SK-N-SH (cell line): ENCODE measurements at regions not wholly inside any gene's neighbourhood (a gene's known extent, or its start where the extent isn't known, plus 50 kb on each side); places are given as distances from the start of the nearest gene placed in this dataset.

ENCODE experiments used
- CTCF ChIA-PET: fragments of 300-600, 350-600 bp; formaldehyde crosslinking; extraction: SDS; loops from one replicate; lab custom pipeline; 2021; lab: Yijun Ruan, JAX
- POLR2A ChIA-PET: fragments of 350-600 bp; sonication (Branson Sonifier 250); formaldehyde crosslinking; extraction: SDS; loops from one replicate; lab custom pipeline; 2020; ENCODE audit warnings: antibody characterized with exemption, inconsistent platforms; lab: Yijun Ruan, JAX
- DNase-seq: peaks from one replicate; pipeline ENCODE4 v3.0.0; 2012
- H2AFZ ChIP-seq: fragments of 200-600 bp; sonication (generic); 2 replicates; pipeline ENCODE4 v1.8.1; 2016; ENCODE audit warnings: antibody characterized with exemption, mild to moderate bottlenecking, low read depth
- H3F3A ChIP-seq: fragments of 200-600 bp; sonication (generic); replicated peaks from 2 replicates; pipeline ENCODE3; 2016; ENCODE audit warnings: antibody characterized with exemption, mild to moderate bottlenecking; ENCODE audit not compliant: insufficient read depth
- H3K27ac ChIP-seq, 2 experiments: fragments of 200-500 bp in 1 of 2; fragments of 200-600 bp in 1 of 2; sonication (Bioruptor generic) in 1 of 2; sonication (generic), shearing (Covaris generic) in 1 of 2; 2 replicates each; pipeline versions ENCODE4 v1.5.1 to v1.6.1; 2014 to 2016; ENCODE audit warnings: low read depth in 2 of 2, inconsistent platforms in 1 of 2, low read length in 1 of 2, mild to moderate bottlenecking in 1 of 2, mixed read lengths in 1 of 2
- H3K27me3 ChIP-seq: fragments of 200-600 bp; sonication (generic), shearing (Covaris generic); 2 replicates; pipeline ENCODE4 v1.6.1; 2016; ENCODE audit warnings: mixed run types; ENCODE audit not compliant: insufficient read depth
- H3K36me3 ChIP-seq, 2 experiments: fragments of 200-500 bp in 1 of 2; fragments of 200-600 bp in 1 of 2; sonication (Bioruptor generic) in 1 of 2; sonication (generic) in 1 of 2; replicated peaks in 1 of 2; 2 replicates each; pipeline versions ENCODE3 to v1.5.1; 2014 to 2016; ENCODE audit warnings: low read length in 1 of 2, mild to moderate bottlenecking in 1 of 2; ENCODE audit not compliant: insufficient read depth in 2 of 2, control insufficient read depth in 1 of 2
- H3K4me1 ChIP-seq, 2 experiments: fragments of 200-500 bp in 1 of 2; fragments of 200-600 bp in 1 of 2; sonication (Bioruptor generic) in 1 of 2; sonication (generic), shearing (Covaris generic) in 1 of 2; 2 replicates each; pipeline versions ENCODE4 v1.5.1 to v1.6.1; 2014 to 2016; ENCODE audit warnings: low read depth in 1 of 2, low read length in 1 of 2, mixed run types in 1 of 2; ENCODE audit not compliant: insufficient read depth in 2 of 2, control insufficient read depth in 1 of 2
- H3K4me2 ChIP-seq: fragments of 200-600 bp; sonication (generic), shearing (Covaris generic); 2 replicates; pipeline ENCODE4 v1.6.1; 2017; ENCODE audit warnings: mixed run types
- H3K4me3 ChIP-seq, 2 experiments: fragments of 200-500 bp in 1 of 2; fragments of 200-600 bp in 1 of 2; sonication (Bioruptor generic) in 1 of 2; sonication (generic), shearing (Covaris generic) in 1 of 2; 2 replicates each; pipeline versions ENCODE4 v1.5.1 to v1.8.1; 2014 to 2016; ENCODE audit warnings: low read depth in 2 of 2, inconsistent platforms in 1 of 2, low read length in 1 of 2, mild to moderate bottlenecking in 1 of 2, mixed read lengths in 1 of 2, moderate library complexity in 1 of 2
- H3K79me2 ChIP-seq: fragments of 200-600 bp; sonication (generic); 2 replicates; pipeline ENCODE4 v1.8.1; 2017; ENCODE audit warnings: mild to moderate bottlenecking; ENCODE audit not compliant: insufficient read depth
- H3K9ac ChIP-seq: fragments of 200-600 bp; sonication (generic); 2 replicates; pipeline ENCODE4 v1.6.1; 2017; ENCODE audit warnings: mixed run types
- H3K9me2 ChIP-seq: fragments of 200-600 bp; sonication (generic); 2 replicates; pipeline ENCODE4 v1.6.1; 2017; ENCODE audit warnings: mixed run types
- H3K9me3 ChIP-seq: fragments of 200-600 bp; sonication (generic); 2 replicates; pipeline ENCODE4 v1.6.1; 2017; ENCODE audit warnings: mixed run types, mild to moderate bottlenecking, moderate library complexity
- H4K20me1 ChIP-seq: fragments of 200-600 bp; sonication (generic); 2 replicates; pipeline ENCODE4 v1.6.1; 2017; ENCODE audit warnings: mild to moderate bottlenecking, mixed run types; ENCODE audit not compliant: insufficient read depth
- CHD2 ChIP-seq: fragments of 150-350 bp; IDR thresholded peaks from 2 replicates; pipeline ENCODE4 v1.6.1; 2018; ENCODE audit warnings: low read length; ENCODE audit not compliant: partially characterized antibody
- ELF1 ChIP-seq: IDR thresholded peaks from 2 replicates; pipeline ENCODE4 v1.4.0; 2012
- EP300 ChIP-seq, 2 experiments: IDR thresholded peaks; 2 replicates each; pipeline versions ENCODE4 v1.4.0 to v1.6.1; 2012; ENCODE audit warnings: borderline replicate concordance in 1 of 2, low read depth in 1 of 2, low read length in 1 of 2
- EZH2phosphoT487 ChIP-seq: fragments of 200-600 bp; sonication (generic); IDR thresholded peaks from 2 replicates; pipeline ENCODE4 v1.6.1; 2017; ENCODE audit warnings: low read depth, mixed run types, mild to moderate bottlenecking, antibody characterized with exemption, moderate library complexity, borderline replicate concordance
- FOXM1 ChIP-seq: IDR thresholded peaks from 2 replicates; pipeline ENCODE4 v1.4.0; 2012; ENCODE audit warnings: low read depth, mild to moderate bottlenecking
- GABPA ChIP-seq: IDR thresholded peaks from 2 replicates; pipeline ENCODE4 v1.4.0; 2012; ENCODE audit warnings: low read depth, mild to moderate bottlenecking
- MAX ChIP-seq: IDR thresholded peaks from 2 replicates; pipeline ENCODE4 v1.4.0; 2012; ENCODE audit warnings: low read depth
- MEF2A ChIP-seq: IDR thresholded peaks from 2 replicates; pipeline ENCODE4 v1.4.0; 2012; ENCODE audit warnings: low read depth, borderline replicate concordance
- NFIC ChIP-seq: IDR thresholded peaks from 2 replicates; pipeline ENCODE4 v1.4.0; 2012; ENCODE audit warnings: borderline replicate concordance
- POLR2AphosphoS5 ChIP-seq: IDR thresholded peaks from 2 replicates; pipeline ENCODE4 v1.6.1; 2012; ENCODE audit warnings: low read depth, low read length
- RAD21 ChIP-seq: IDR thresholded peaks from 2 replicates; pipeline ENCODE4 v1.6.1; 2012; ENCODE audit warnings: mild to moderate bottlenecking, low read length
- RCOR1 ChIP-seq: fragments of 150-350 bp; IDR thresholded peaks from 2 replicates; pipeline ENCODE4 v1.6.1; 2017; ENCODE audit warnings: antibody characterized with exemption, low read length
- RFX5 ChIP-seq: IDR thresholded peaks from 2 replicates; pipeline ENCODE4 v1.6.1; 2012; ENCODE audit warnings: mild to moderate bottlenecking, improper control_type of control experiment, low read length
- SMC3 ChIP-seq: IDR thresholded peaks from 2 replicates; pipeline ENCODE4 v1.6.1; 2012; ENCODE audit warnings: low read depth, low read length, improper control_type of control experiment
- TEAD4 ChIP-seq: IDR thresholded peaks from 2 replicates; pipeline ENCODE4 v1.4.0; 2012; ENCODE audit warnings: mild to moderate bottlenecking, borderline replicate concordance; ENCODE audit not compliant: insufficient read depth
- YY1 ChIP-seq: IDR thresholded peaks from 2 replicates; pipeline ENCODE4 v1.4.0; 2012; ENCODE audit warnings: low read depth, mild to moderate bottlenecking
- WGBS: methylation state at CpG from one replicate; pipeline ENCODE4 v1.1.6; 2017; ENCODE audit warnings: low lambda C conversion rate; 5-methylcytosine and 5-hydroxymethylcytosine counted together
- TF ChIP-seq, protein P1 (sequence below): IDR thresholded peaks from 2 replicates; pipeline ENCODE4 v1.4.0; 2012; ENCODE audit warnings: low read depth, borderline replicate concordance
- TF ChIP-seq, protein P2 (sequence below): IDR thresholded peaks from 2 replicates; pipeline ENCODE4; 2012
- TF ChIP-seq, protein P3 (sequence below): IDR thresholded peaks from 2 replicates; pipeline ENCODE4 v1.4.0; 2012; ENCODE audit warnings: low read depth, borderline replicate concordance

GRCh38 chr12:25670076-25671055, 117.3 kb upstream of the LMNTD1 start:
- H2AFZ ChIP-seq, result no peak overlapping the region
- 59% methylated on average over 5 of the region's 5 CpGs for WGBS

GRCh38 chr12:25675808-25676207, 122.7 kb upstream of the LMNTD1 start:
- H3F3A ChIP-seq, result no peaks in the 10 kb centered on the region
- H3K9ac ChIP-seq, result no peak overlapping the region
- CTCF ChIA-PET, result interaction anchor here (1.3 kb wide), 1 partner anchor 440 kb away, joined by 3 read pairs; no protein-coding TSS in a partner anchor
- no peaks in the 10 kb centered on the region for H3K9me2 ChIP-seq
- peaks cover 0 to 3% of the 10 kb centered on the region in 2 experiments; a peak in 3 of 4 replicates for H3K4me1 ChIP-seq
- no peak overlapping the region for H2AFZ ChIP-seq
- TF ChIP-seq, protein P1, sequence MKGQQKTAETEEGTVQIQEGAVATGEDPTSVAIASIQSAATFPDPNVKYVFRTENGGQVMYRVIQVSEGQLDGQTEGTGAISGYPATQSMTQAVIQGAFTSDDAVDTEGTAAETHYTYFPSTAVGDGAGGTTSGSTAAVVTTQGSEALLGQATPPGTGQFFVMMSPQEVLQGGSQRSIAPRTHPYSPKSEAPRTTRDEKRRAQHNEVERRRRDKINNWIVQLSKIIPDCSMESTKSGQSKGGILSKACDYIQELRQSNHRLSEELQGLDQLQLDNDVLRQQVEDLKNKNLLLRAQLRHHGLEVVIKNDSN, result no peak
- TF ChIP-seq ELF1 (no peak), EP300 (IDR thresholded peaks at IDR 0.05; ENCODE audit: borderline replicate concordance in 1 of 2, low read depth in 1 of 2, low read length in 1 of 2) (no peak), RFX5 (no peak), EZH2phosphoT487 (no peak), RAD21 (no peak), CHD2 (no peak), NFIC (no peak), RCOR1 (no peak), TEAD4 (no peak), YY1 (no peak), SMC3 (no peak), MEF2A (no peak), GABPA (no peak), FOXM1 (no peak), MAX (no peak)
- no peak overlapping the region for H3K27ac ChIP-seq
- POLR2A ChIA-PET, result no interaction called here
- H3K4me2 ChIP-seq, result no peak overlapping the region
- H3K4me3 ChIP-seq, result no peak overlapping the region
- H3K79me2 ChIP-seq, result no peaks in the 10 kb centered on the region
- H3K27me3 ChIP-seq, result no peaks in the 10 kb centered on the region
- no peaks in the 10 kb centered on the region for H3K36me3 ChIP-seq
- H3K9me3 ChIP-seq, result no peaks in the 10 kb centered on the region
- no peaks in the 10 kb centered on the region for H4K20me1 ChIP-seq
- no peak for DNase-seq
- 79% methylated on average over 2 of the region's 2 CpGs for WGBS

More at GRCh38 chr12:25670076-25671055, 117.3 kb upstream of the LMNTD1 start:
- Histone ChIP-seq H3K9me2 (no peaks in the 10 kb centered on the region), H4K20me1 (no peaks in the 10 kb centered on the region), H3K79me2 (no peaks in the 10 kb centered on the region), H3K36me3 (no peaks in the 10 kb centered on the region), H3K4me1 (no peaks in the 10 kb centered on the region; a peak in 1 of 4 replicates), H3F3A (no peaks in the 10 kb centered on the region), H3K27ac (no peak overlapping the region), H3K9me3 (no peaks in the 10 kb centered on the region), H3K27me3 (no peaks in the 10 kb centered on the region)
- CTCF ChIA-PET, result no interaction called here
- TF ChIP-seq MAX (no peak), POLR2AphosphoS5 (no peak), RCOR1 (no peak), ELF1 (no peak)
- TF ChIP-seq, protein P2, sequence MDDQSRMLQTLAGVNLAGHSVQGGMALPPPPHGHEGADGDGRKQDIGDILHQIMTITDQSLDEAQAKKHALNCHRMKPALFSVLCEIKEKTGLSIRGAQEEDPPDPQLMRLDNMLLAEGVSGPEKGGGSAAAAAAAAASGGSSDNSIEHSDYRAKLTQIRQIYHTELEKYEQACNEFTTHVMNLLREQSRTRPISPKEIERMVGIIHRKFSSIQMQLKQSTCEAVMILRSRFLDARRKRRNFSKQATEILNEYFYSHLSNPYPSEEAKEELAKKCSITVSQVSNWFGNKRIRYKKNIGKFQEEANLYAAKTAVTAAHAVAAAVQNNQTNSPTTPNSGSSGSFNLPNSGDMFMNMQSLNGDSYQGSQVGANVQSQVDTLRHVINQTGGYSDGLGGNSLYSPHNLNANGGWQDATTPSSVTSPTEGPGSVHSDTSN, result no peak
- TF ChIP-seq, protein P3, sequence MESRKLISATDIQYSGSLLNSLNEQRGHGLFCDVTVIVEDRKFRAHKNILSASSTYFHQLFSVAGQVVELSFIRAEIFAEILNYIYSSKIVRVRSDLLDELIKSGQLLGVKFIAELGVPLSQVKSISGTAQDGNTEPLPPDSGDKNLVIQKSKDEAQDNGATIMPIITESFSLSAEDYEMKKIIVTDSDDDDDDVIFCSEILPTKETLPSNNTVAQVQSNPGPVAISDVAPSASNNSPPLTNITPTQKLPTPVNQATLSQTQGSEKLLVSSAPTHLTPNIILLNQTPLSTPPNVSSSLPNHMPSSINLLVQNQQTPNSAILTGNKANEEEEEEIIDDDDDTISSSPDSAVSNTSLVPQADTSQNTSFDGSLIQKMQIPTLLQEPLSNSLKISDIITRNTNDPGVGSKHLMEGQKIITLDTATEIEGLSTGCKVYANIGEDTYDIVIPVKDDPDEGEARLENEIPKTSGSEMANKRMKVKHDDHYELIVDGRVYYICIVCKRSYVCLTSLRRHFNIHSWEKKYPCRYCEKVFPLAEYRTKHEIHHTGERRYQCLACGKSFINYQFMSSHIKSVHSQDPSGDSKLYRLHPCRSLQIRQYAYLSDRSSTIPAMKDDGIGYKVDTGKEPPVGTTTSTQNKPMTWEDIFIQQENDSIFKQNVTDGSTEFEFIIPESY, result no peak
- TF ChIP-seq, all 33 proteins: peak for 0
- POLR2A ChIA-PET, result no interaction called here
- Histone ChIP-seq H3K9ac (no peak overlapping the region), H3K4me2 (no peak overlapping the region), H3K4me3 (no peak overlapping the region)
- DNase-seq, result no peak
